Dedifferentiated amniotic fluid mesenchymal stem cell (primary cell): ENCODE measurements at regions not wholly inside any gene's neighbourhood (a gene's known extent, or its start where the extent isn't known, plus 50 kb on each side); places are given as distances from the start of the nearest gene placed in this dataset.
"Not testable (repeated sequence)": the region's sequence is repeated elsewhere in the genome, so short reads cannot be mapped to it uniquely, and the experiment has no call there.

Experiments
- DNase-seq: peaks from one replicate; pipeline ENCODE4 v3.0.0-alpha.2; 2016; ENCODE audit errors: extremely low spot score

GRCh38 chr1:239112101-239112935 is 274.1 kb upstream of the CHRM3 start:
- DNase-seq, result no peak

- DNase-seq, result no peak
Observed at GRCh38 chr1:239107676-239108075, 278.7 kb upstream of the CHRM3 start.

- not testable (repeated sequence) for DNase-seq
Observed at GRCh38 chr1:239106689-239107088, 279.7 kb upstream of the CHRM3 start.

GRCh38 chr1:239098400-239099037 is 287.8 kb upstream of the CHRM3 start:
- no peak for DNase-seq

GRCh38 chr1:239091537-239091936 is 294.8 kb upstream of the CHRM3 start:
- DNase-seq, result no peak

- DNase-seq, result no peak
Observed at GRCh38 chr1:239084459-239085080, 301.8 kb upstream of the CHRM3 start.

GRCh38 chr1:239081947-239082346 is 304.4 kb upstream of the CHRM3 start:
- not testable (repeated sequence) for DNase-seq

GRCh38 chr1:239067480-239067879 is 318.9 kb upstream of the CHRM3 start:
- no peak for DNase-seq

- DNase-seq, result no peak
Observed at GRCh38 chr1:239067058-239067457, 319.3 kb upstream of the CHRM3 start.

- DNase-seq, result no peak
Observed at GRCh38 chr1:239061770-239062169, 324.6 kb upstream of the CHRM3 start.

GRCh38 chr1:239058190-239058589 is 328.2 kb upstream of the CHRM3 start:
- no peak for DNase-seq

GRCh38 chr1:239056940-239057339 is 329.4 kb upstream of the CHRM3 start:
- no peak for DNase-seq

- DNase-seq, result no peak
Observed at GRCh38 chr1:239053279-239053678, 333.1 kb upstream of the CHRM3 start.

GRCh38 chr1:239049571-239049970 is 336.8 kb upstream of the CHRM3 start:
- DNase-seq, result no peak

GRCh38 chr1:239044829-239045228 is 341.5 kb upstream of the CHRM3 start:
- no peak for DNase-seq

GRCh38 chr1:239040523-239040922 is 345.8 kb upstream of the CHRM3 start:
- DNase-seq, result no peak

GRCh38 chr1:239031310-239031709 is 355.1 kb upstream of the CHRM3 start:
- no peak for DNase-seq

GRCh38 chr1:239025997-239026694 is 360.2 kb upstream of the CHRM3 start:
- DNase-seq, result no peak

GRCh38 chr1:239025223-239025622 is 361.1 kb upstream of the CHRM3 start:
- DNase-seq, result no peak

GRCh38 chr1:239023732-239024360 is 362.5 kb upstream of the CHRM3 start:
- no peak for DNase-seq

- no peak for DNase-seq
Observed at GRCh38 chr1:239016337-239016736, 370.0 kb upstream of the CHRM3 start.

GRCh38 chr1:239011382-239011781 is 375.0 kb upstream of the CHRM3 start:
- DNase-seq, result no peak
